Thyroid gland (tissue), 4 donors: ENCODE measurements at regions not wholly inside any gene's neighbourhood (a gene's known extent, or its start where the extent isn't known, plus 50 kb on each side); places are given as distances from the start of the nearest gene placed in this dataset.

Source experiments
- DNase-seq, 2 donors: peaks; one replicate each; pipeline ENCODE4 v3.0.0-alpha.2; 2019
- H3K27ac ChIP-seq, 3 donors: fragments of 200-600 bp; sonication (generic); 1 replicate in 2 of 3; 2 replicates in 1 of 3; pipeline ENCODE4 v1.5.1; 2016 to 2019; ENCODE audit warnings: mild to moderate bottlenecking in 1 of 3, moderate library complexity in 1 of 3
- H3K27me3 ChIP-seq: fragments of 200-600 bp; sonication (generic); one replicate; pipeline ENCODE4 v1.5.1; 2019
- H3K36me3 ChIP-seq, 2 donors: fragments of 200-600 bp; sonication (generic); one replicate each; pipeline ENCODE4 v1.5.1; 2016 to 2019
- H3K4me1 ChIP-seq, 2 donors: fragments of 200-600 bp; sonication (generic); one replicate each; pipeline ENCODE4 v1.5.1; 2017 to 2019
- H3K4me3 ChIP-seq, 3 donors: fragments of 200-600 bp; sonication (generic); replicated peaks in 1 of 3; 1 replicate in 2 of 3; 2 replicates in 1 of 3; pipeline ENCODE4 v1.5.1; 2016; ENCODE audit warnings: mild to moderate bottlenecking in 1 of 3
- H3K9me3 ChIP-seq: fragments of 200-600 bp; sonication (generic); one replicate; pipeline ENCODE4 v1.5.1; 2017
- CTCF ChIP-seq, 6 experiments: fragments of 200-600 bp in 3 of 6; fragments of 450-650 bp in 3 of 6; sonication (generic) in 3 of 6; IDR thresholded peaks; one replicate each; pipeline ENCODE4 v1.5.1; 2016 to 2019; ENCODE audit warnings: antibody characterized with exemption in 6 of 6, mild to moderate bottlenecking in 2 of 6, inconsistent platforms in 1 of 6, moderate library complexity in 1 of 6
- POLR2A ChIP-seq, 2 donors: fragments of 450-650 bp; IDR thresholded peaks; one replicate each; pipeline ENCODE4 v1.6.1; 2017; ENCODE audit warnings: antibody characterized with exemption in 2 of 2, mild to moderate bottlenecking in 2 of 2, moderate library complexity in 1 of 2
- WGBS, 2 donors: methylation state at CpG; one replicate each; pipeline ENCODE4 v1.1.5; 2017; 5-methylcytosine and 5-hydroxymethylcytosine counted together
- intact Hi-C: fragments of 100-400 bp; cut with DNase I; formaldehyde crosslinking; loops from one replicate; pipeline ENCODE4 v1.15.1; 2023

- intact Hi-C loops, result no loop called here
- Histone ChIP-seq H3K27ac (no peak overlapping the region), H3K27me3 (no peaks in the 10 kb centered on the region), H3K36me3 (no peaks in the 10 kb centered on the region), H3K4me3 (no peak overlapping the region), H3K9me3 (no peaks in the 10 kb centered on the region), H3K4me1 (peaks cover 0 to 7% of the 10 kb centered on the region in 2 donors)
- TF ChIP-seq CTCF (IDR thresholded peaks at IDR 0.05) (no peak), POLR2A (IDR thresholded peaks at IDR 0.05) (no peak)
- 65 to 66% methylated on average over 3 of the region's 3 CpGs for WGBS, 2 donors
- no peak for DNase-seq
Measured at GRCh38 chr7:106480616-106481031, 180.3 kb downstream of the CCDC71L start.

DNA sequence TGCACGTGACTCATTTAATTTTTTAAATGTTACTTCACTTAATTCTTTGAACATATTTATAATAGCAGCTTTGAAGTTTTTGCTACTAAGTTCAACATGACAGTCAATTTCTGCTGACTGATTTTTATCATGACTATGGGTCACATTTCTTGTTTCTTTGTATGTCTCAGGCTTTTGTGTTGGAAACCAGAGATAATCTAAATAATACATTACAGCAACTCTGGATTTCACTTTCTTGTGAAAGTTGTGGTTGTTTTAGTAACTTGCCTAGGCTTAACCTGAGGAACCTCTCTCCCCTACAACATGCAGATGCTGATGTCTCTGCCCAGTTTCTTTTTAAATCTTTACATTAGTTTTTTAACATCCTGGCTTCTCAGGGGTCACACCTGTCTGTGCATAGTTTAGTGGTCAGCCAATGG lies 180.8 kb downstream of the CCDC71L start:
- Histone ChIP-seq H3K27ac (no peak overlapping the region), H3K4me3 (no peak overlapping the region), H3K27me3 (no peaks in the 10 kb centered on the region), H3K36me3 (no peaks in the 10 kb centered on the region), H3K4me1 (peaks cover 0 to 3% of the 10 kb centered on the region in 2 donors), H3K9me3 (no peaks in the 10 kb centered on the region)
- intact Hi-C loops, result no loop called here
- DNase-seq, result no peak
- 89 to 91% methylated on average over 1 of the region's 1 CpG for WGBS, 2 donors
- TF ChIP-seq CTCF (IDR thresholded peaks at IDR 0.05) (no peak), POLR2A (IDR thresholded peaks at IDR 0.05) (no peak)

- intact Hi-C loops, result no loop called here
- Histone ChIP-seq H3K27me3 (no peaks in the 10 kb centered on the region), H3K4me3 (no peak overlapping the region), H3K36me3 (no peaks in the 10 kb centered on the region), H3K9me3 (no peaks in the 10 kb centered on the region), H3K27ac (no peak overlapping the region), H3K4me1 (no peaks in the 10 kb centered on the region)
- DNase-seq, result no peak
- TF ChIP-seq CTCF (IDR thresholded peaks at IDR 0.05), result no peak
- no peak for TF ChIP-seq POLR2A (IDR thresholded peaks at IDR 0.05)
- 81 to 82% methylated on average over 2 of the region's 2 CpGs for WGBS, 2 donors
Measured at GRCh38 chr7:106476751-106477150, 184.2 kb downstream of the CCDC71L start.

DNA sequence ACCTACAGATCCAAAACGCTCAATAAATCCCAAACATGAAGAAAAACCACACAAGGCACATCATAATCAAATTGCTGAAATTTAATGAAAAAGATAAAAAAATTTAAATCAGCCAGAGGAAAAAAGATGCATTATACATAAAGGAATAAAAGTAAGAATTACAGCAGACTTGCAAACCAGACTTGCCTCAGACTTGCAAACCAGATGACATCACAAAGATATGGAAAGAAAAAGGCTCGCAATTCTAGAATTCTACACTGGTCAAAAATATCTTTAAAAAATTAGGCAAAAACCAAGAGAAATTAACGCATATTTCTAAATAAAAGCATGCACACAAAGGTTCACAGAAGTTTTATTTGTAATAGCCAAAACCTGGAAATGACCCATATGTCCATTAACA lies 188.0 kb upstream of the NAMPT start:
- TF ChIP-seq POLR2A (IDR thresholded peaks at IDR 0.05) (no peak), CTCF (IDR thresholded peaks at IDR 0.05) (no peak)
- 70 to 72% methylated on average over 3 of the region's 3 CpGs for WGBS, 2 donors
- no peaks in the 10 kb centered on the region for H3K27me3 ChIP-seq
- no peak overlapping the region for H3K4me3 ChIP-seq
- intact Hi-C loops, result no loop called here
- H3K9me3 ChIP-seq, result no peaks in the 10 kb centered on the region
- no peak for DNase-seq
- H3K36me3 ChIP-seq, result no peaks in the 10 kb centered on the region
- H3K27ac ChIP-seq, result no peak overlapping the region
- no peaks in the 10 kb centered on the region for H3K4me1 ChIP-seq

DNA sequence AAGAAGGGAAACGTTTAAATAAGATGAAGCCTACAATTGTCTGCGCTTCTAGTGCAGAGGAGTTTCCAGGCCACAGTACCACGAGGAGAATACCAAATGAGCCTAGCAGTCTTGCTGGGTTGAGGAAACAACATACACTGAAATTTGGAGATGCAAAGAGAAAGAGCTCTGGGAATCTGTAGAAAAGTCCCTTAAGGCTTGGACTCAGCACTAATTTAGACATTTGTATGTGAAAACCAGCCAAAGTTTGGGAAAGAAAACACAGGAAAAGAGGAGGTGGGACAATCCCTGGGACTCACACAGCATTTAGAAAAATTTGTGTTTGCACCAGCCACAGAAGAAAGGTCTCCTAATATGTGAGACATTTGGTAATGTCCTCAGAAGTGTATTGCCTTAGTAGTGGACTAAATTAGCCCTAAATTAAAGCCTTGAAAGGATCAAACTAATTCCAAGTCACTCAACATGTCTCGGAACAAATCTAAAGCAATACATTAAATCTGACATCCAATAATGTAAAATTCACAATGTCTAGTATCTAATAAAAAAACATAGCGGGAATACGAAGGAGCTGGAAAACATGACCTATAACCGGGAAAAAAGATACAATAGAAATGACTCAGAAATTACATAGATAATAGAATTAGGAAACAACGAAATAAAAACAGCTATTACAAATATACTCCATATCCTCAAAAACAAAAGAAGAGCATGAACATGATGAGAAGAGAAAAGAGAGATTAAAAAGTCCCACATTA lies 187.1 kb upstream of the NAMPT start:
- 77 to 78% methylated on average over 8 of the region's 8 CpGs for WGBS, 2 donors

More for the DNA sequence above, 187.1 kb upstream of the NAMPT start:
- DNase-seq, result no peak
- intact Hi-C loops, result no loop called here
- H3K27me3 ChIP-seq, result no peaks in the 10 kb centered on the region
- TF ChIP-seq POLR2A (IDR thresholded peaks at IDR 0.05) (no peak), CTCF (IDR thresholded peaks at IDR 0.05) (no peak)
- H3K27ac ChIP-seq, result no peak overlapping the region
- no peaks in the 10 kb centered on the region for H3K36me3 ChIP-seq
- no peaks in the 10 kb centered on the region for H3K9me3 ChIP-seq
- no peaks in the 10 kb centered on the region for H3K4me1 ChIP-seq
- no peak overlapping the region for H3K4me3 ChIP-seq
